HUES48 (cell line): ENCODE measurements at regions not wholly inside any gene's neighbourhood (a gene's known extent, or its start where the extent isn't known, plus 50 kb on each side); places are given as distances from the start of the nearest gene placed in this dataset.

Experiments used
- H3K27ac ChIP-seq: one replicate; pipeline ENCODE4 v1.7.0; 2013; ENCODE audit warnings: low read depth, low read length, inconsistent platforms
- H3K27me3 ChIP-seq: 2 replicates; pipeline ENCODE4 v1.6.1; 2013; ENCODE audit warnings: mild to moderate bottlenecking, low read length; ENCODE audit not compliant: control insufficient read depth, insufficient read depth
- H3K36me3 ChIP-seq: 2 replicates; pipeline ENCODE4 v1.6.1; 2013; ENCODE audit warnings: low read length; ENCODE audit not compliant: control insufficient read depth, insufficient read depth
- H3K4me1 ChIP-seq: 2 replicates; pipeline ENCODE4 v1.6.1; 2013; ENCODE audit warnings: mild to moderate bottlenecking, low read length; ENCODE audit not compliant: control insufficient read depth, insufficient read depth
- H3K4me3 ChIP-seq: 2 replicates; pipeline ENCODE4 v1.5.1; 2013; ENCODE audit warnings: mild to moderate bottlenecking, low read depth, low read length
- H3K9ac ChIP-seq: 2 replicates; pipeline ENCODE4 v1.6.1; 2013; ENCODE audit warnings: mild to moderate bottlenecking, low read depth, low read length, moderate library complexity
- H3K9me3 ChIP-seq: 2 replicates; pipeline ENCODE4 v1.6.1; 2013; ENCODE audit warnings: low read length; ENCODE audit not compliant: control insufficient read depth, insufficient read depth

- Histone ChIP-seq H3K27ac (no peak overlapping the region), H3K4me1 (peaks cover 13% of the 10 kb centered on the region), H3K9me3 (no peaks in the 10 kb centered on the region), H3K27me3 (no peaks in the 10 kb centered on the region), H3K9ac (no peak overlapping the region), H3K36me3 (no peaks in the 10 kb centered on the region), H3K4me3 (no peak overlapping the region)
Observed at GRCh38 chr1:234535763-234536515, 57.0 kb upstream of the TARBP1 start.

- Histone ChIP-seq H3K36me3 (no peaks in the 10 kb centered on the region), H3K27me3 (no peaks in the 10 kb centered on the region), H3K9me3 (no peaks in the 10 kb centered on the region), H3K4me1 (peaks cover 13% of the 10 kb centered on the region), H3K27ac (no peak overlapping the region), H3K4me3 (no peak overlapping the region), H3K9ac (no peak overlapping the region)
Observed at GRCh38 chr1:234535218-234535617, 56.2 kb upstream of the TARBP1 start.

- Histone ChIP-seq H3K9me3 (no peaks in the 10 kb centered on the region), H3K36me3 (no peaks in the 10 kb centered on the region), H3K27ac (no peak overlapping the region), H3K4me1 (peaks cover 13% of the 10 kb centered on the region), H3K9ac (no peak overlapping the region), H3K4me3 (no peak overlapping the region), H3K27me3 (no peaks in the 10 kb centered on the region)
Observed at GRCh38 chr1:234533975-234534876, 55.2 kb upstream of the TARBP1 start.

- Histone ChIP-seq H3K9ac (no peak overlapping the region), H3K27me3 (no peaks in the 10 kb centered on the region), H3K9me3 (no peaks in the 10 kb centered on the region), H3K27ac (no peak overlapping the region), H3K4me1 (peaks cover 13% of the 10 kb centered on the region), H3K36me3 (no peaks in the 10 kb centered on the region), H3K4me3 (no peak overlapping the region)
Observed at GRCh38 chr1:234533034-234533891, 54.3 kb upstream of the TARBP1 start.

GRCh38 chr1:234532503-234532922 is 53.5 kb upstream of the TARBP1 start:
- Histone ChIP-seq H3K9me3 (no peaks in the 10 kb centered on the region), H3K4me3 (no peak overlapping the region), H3K36me3 (no peaks in the 10 kb centered on the region), H3K27me3 (no peaks in the 10 kb centered on the region), H3K9ac (no peak overlapping the region), H3K27ac (no peak overlapping the region), H3K4me1 (peaks cover 13% of the 10 kb centered on the region)

GRCh38 chr1:234531151-234531635 is 52.2 kb upstream of the TARBP1 start:
- Histone ChIP-seq H3K4me1 (peaks cover 13% of the 10 kb centered on the region), H3K27me3 (no peaks in the 10 kb centered on the region), H3K27ac (peak overlapping the region; percentile 26), H3K9ac (no peak overlapping the region), H3K36me3 (no peaks in the 10 kb centered on the region), H3K4me3 (no peak overlapping the region), H3K9me3 (no peaks in the 10 kb centered on the region)

- no peaks in the 10 kb centered on the region for H3K36me3 ChIP-seq
- H3K9ac ChIP-seq = no peak overlapping the region
- no peaks in the 10 kb centered on the region for H3K9me3 ChIP-seq
- H3K27me3 ChIP-seq = no peaks in the 10 kb centered on the region
- H3K4me1 ChIP-seq = peaks cover 13% of the 10 kb centered on the region
- H3K4me3 ChIP-seq = no peak overlapping the region
- no peak overlapping the region for H3K27ac ChIP-seq
Observed at GRCh38 chr1:234530672-234531071, 51.7 kb upstream of the TARBP1 start.

- no peak overlapping the region for H3K27ac ChIP-seq
- no peak overlapping the region for H3K4me3 ChIP-seq
- H3K27me3 ChIP-seq = no peaks in the 10 kb centered on the region
- H3K9me3 ChIP-seq = no peaks in the 10 kb centered on the region
- peaks cover 13% of the 10 kb centered on the region for H3K4me1 ChIP-seq
- no peak overlapping the region for H3K9ac ChIP-seq
- H3K36me3 ChIP-seq = no peaks in the 10 kb centered on the region
Observed at GRCh38 chr1:234529950-234530237, 50.9 kb upstream of the TARBP1 start.

GRCh38 chr1:234529095-234529949 is 50.3 kb upstream of the TARBP1 start:
- Histone ChIP-seq H3K4me1 (peaks cover 13% of the 10 kb centered on the region), H3K9me3 (no peaks in the 10 kb centered on the region), H3K9ac (no peak overlapping the region), H3K4me3 (no peak overlapping the region), H3K36me3 (no peaks in the 10 kb centered on the region), H3K27ac (no peak overlapping the region), H3K27me3 (no peaks in the 10 kb centered on the region)
